ENCODE measurements at regions not wholly inside any gene's neighbourhood (a gene's known extent, or its start where the extent isn't known, plus 50 kb on each side); places are given as distances from the start of the nearest gene placed in this dataset.

GRCh38 chr4:95675623-95676022 is 126.8 kb upstream of the UNC5C start:
- TF ChIP-seq CTCF (conservative IDR thresholded peaks at IDR 0.05 in 1 of 2, IDR thresholded peaks at IDR 0.05 in 1 of 2; ENCODE audit: extremely low read depth in 1 of 2, insufficient read depth in 1 of 2, low read depth in 1 of 2, low read length in 2 of 2): no peak
- TF ChIP-seq EZH2 (IDR thresholded peaks at IDR 0.05; ENCODE audit: borderline replicate concordance, low read length): no peak
